ENCODE measurements at regions not wholly inside any gene's neighbourhood (a gene's known extent, or its start where the extent isn't known, plus 50 kb on each side); places are given as distances from the start of the nearest gene placed in this dataset.
"Not testable (repeated sequence)": the region's sequence is repeated elsewhere in the genome, so short reads cannot be mapped to it uniquely, and the experiment has no call there.

DNA sequence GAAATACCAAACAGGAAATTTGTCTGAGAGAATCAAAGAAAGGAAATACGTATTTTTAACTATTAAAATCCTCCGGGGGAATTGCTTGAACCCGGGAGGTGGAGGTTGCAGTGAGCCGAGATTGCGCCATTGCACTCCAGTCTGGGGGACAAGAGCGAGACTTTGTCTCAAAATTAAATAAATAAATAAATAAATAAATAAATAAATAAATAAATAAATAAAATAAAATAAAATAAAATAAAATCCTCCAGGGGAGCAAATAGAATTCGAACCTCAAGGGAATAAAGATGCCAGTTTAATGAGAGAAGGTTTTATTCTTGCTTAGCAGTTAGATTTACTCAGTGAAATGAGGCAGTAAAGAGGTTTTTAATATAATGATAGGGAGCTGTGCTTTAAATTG lies 482.4 kb upstream of the CNTN5 start:
- H3K4me1 ChIP-seq (ENCODE audit: control insufficient read depth in 3 of 3, insufficient read depth in 3 of 3, low read length in 3 of 3); H3K4me3 ChIP-seq (ENCODE audit: low read length in 3 of 3); H3K36me3 ChIP-seq (ENCODE audit: control insufficient read depth in 3 of 3, insufficient read depth in 3 of 3, low read length in 3 of 3): not testable (repeated sequence)

DNA sequence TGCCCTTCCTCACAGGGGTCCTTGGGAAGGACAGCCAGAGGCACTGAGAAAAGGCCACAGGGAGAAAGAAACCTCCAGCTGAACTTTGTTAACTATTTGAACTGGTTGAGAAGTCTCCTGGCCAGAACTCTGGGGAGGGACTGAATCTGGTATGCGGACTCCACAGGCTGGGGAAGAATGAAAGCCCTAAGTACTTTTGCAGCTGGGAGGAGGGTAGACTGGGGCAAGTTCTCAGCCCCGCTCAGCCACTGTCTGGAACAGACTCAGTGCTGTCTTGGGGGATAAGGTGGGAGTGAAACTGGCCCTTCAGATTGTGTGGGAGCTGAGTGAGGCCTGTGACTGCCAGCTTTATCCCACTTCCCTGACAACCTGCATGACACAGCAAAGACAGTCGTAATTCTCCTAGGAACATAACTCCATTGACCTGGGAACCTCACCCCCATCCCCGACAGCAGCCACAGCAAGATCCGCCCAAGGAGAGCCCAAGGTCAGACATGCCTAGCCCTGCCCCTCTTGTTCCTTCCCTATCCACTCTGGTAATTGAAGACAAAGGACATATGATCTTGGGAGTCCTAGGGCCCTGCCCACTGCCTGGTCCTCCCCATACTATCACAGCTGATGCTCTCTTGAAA lies 475.1 kb upstream of the CNTN5 start:
- Histone ChIP-seq H3K27me3 (ENCODE audit: control insufficient read depth in 3 of 3, insufficient read depth in 3 of 3, low read length in 3 of 3) (no peaks in the 10 kb centered on the region), H3K9ac (ENCODE audit: low read depth in 1 of 3, low read length in 3 of 3) (no peak overlapping the region), H3K27ac (ENCODE audit: low read depth, low read length) (no peak overlapping the region), H3K9me3 (ENCODE audit: control insufficient read depth in 3 of 3, low read length in 3 of 3) (no peaks in the 10 kb centered on the region), H3K4me3 (ENCODE audit: low read length in 3 of 3) (no peak overlapping the region), H3K36me3 (ENCODE audit: control insufficient read depth in 3 of 3, insufficient read depth in 3 of 3, low read length in 3 of 3) (no peaks in the 10 kb centered on the region), H3K4me1 (ENCODE audit: control insufficient read depth in 3 of 3, insufficient read depth in 3 of 3, low read length in 3 of 3) (no peaks in the 10 kb centered on the region)

More for the DNA sequence above, 482.4 kb upstream of the CNTN5 start:
- not testable (repeated sequence) for H3K9ac ChIP-seq (ENCODE audit: low read depth in 1 of 3, low read length in 3 of 3); H3K9me3 ChIP-seq (ENCODE audit: control insufficient read depth in 3 of 3, low read length in 3 of 3); H3K27ac ChIP-seq (ENCODE audit: low read depth, low read length); H3K27me3 ChIP-seq (ENCODE audit: control insufficient read depth in 3 of 3, insufficient read depth in 3 of 3, low read length in 3 of 3)

DNA sequence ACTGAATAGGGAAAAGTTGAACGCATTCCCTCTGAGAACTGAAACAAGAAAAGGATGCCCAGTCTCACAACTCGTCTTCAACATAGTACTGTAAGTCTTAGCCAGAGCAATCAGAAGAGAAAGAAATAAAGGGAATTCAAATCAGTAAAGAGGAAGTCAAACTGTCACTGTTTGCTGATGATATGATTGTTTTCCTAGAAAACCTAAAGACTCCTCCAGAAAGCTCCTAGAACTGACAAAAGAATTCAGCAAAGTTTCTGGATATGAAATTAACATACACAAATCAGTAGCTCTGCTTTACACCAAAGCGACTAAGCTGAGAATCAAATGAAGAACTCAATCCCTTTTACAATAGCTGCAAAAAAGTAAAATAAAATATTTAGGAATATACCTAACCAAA lies 471.2 kb upstream of the CNTN5 start:
- H3K4me3 ChIP-seq (ENCODE audit: low read length in 3 of 3), result no peak overlapping the region
- H3K4me1 ChIP-seq (ENCODE audit: control insufficient read depth in 3 of 3, insufficient read depth in 3 of 3, low read length in 3 of 3), result no peaks in the 10 kb centered on the region

DNA sequence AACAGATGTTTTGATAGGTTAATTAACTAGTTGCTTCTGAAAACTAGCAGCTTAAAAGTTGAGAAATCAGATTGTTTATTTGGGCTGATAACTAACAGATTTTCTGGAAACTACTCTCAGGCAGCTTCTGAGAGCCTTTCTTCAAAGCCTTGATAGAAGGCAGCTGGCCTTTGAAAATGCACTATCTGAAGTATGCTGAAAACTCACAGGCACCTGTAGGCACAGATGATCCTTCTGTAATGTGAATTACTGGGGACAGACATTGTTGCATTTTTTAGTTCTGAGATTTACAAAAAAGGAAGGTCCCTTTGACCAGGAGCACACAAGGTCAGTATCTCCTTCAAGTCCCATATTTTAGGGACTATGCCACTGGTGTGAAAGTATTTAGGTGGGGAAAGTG lies 460.8 kb upstream of the CNTN5 start:
- Histone ChIP-seq H3K4me3 (ENCODE audit: low read length in 3 of 3) (no peak overlapping the region), H3K4me1 (ENCODE audit: control insufficient read depth in 3 of 3, insufficient read depth in 3 of 3, low read length in 3 of 3) (no peaks in the 10 kb centered on the region), H3K9ac (ENCODE audit: low read depth in 1 of 3, low read length in 3 of 3) (no peak overlapping the region), H3K27ac (ENCODE audit: low read depth, low read length) (no peak overlapping the region), H3K9me3 (ENCODE audit: control insufficient read depth in 3 of 3, low read length in 3 of 3) (no peaks in the 10 kb centered on the region), H3K27me3 (ENCODE audit: control insufficient read depth in 3 of 3, insufficient read depth in 3 of 3, low read length in 3 of 3) (no peaks in the 10 kb centered on the region), H3K36me3 (ENCODE audit: control insufficient read depth in 3 of 3, insufficient read depth in 3 of 3, low read length in 3 of 3) (no peaks in the 10 kb centered on the region)

More for the DNA sequence above, 471.2 kb upstream of the CNTN5 start:
- Histone ChIP-seq H3K27me3 (ENCODE audit: control insufficient read depth in 3 of 3, insufficient read depth in 3 of 3, low read length in 3 of 3) (no peaks in the 10 kb centered on the region), H3K9ac (ENCODE audit: low read depth in 1 of 3, low read length in 3 of 3) (no peak overlapping the region), H3K9me3 (ENCODE audit: control insufficient read depth in 3 of 3, low read length in 3 of 3) (no peaks in the 10 kb centered on the region), H3K36me3 (ENCODE audit: control insufficient read depth in 3 of 3, insufficient read depth in 3 of 3, low read length in 3 of 3) (no peaks in the 10 kb centered on the region), H3K27ac (ENCODE audit: low read depth, low read length) (no peak overlapping the region)

DNA sequence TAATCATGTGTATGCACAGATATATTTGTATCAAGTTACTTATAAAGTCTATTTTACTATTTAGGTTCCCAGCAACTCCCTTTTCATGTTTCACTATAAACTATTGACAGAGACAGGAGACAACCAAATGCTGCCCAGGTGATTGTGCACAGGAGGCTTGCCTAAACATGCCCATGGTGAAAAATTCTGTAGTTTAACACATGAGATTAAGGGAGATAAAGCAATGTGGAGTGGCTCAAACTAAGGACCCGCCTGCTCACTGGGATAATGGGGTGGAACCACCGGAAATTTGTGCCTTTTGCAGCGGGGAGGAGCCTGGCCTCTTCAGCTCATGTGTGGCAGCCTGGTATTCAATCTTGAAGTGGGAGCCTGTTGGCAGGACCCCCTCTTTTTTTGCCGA lies 459.5 kb upstream of the CNTN5 start:
- Histone ChIP-seq H3K9me3 (ENCODE audit: control insufficient read depth in 3 of 3, low read length in 3 of 3) (no peaks in the 10 kb centered on the region), H3K27ac (ENCODE audit: low read depth, low read length) (no peak overlapping the region), H3K9ac (ENCODE audit: low read depth in 1 of 3, low read length in 3 of 3) (no peak overlapping the region)

DNA sequence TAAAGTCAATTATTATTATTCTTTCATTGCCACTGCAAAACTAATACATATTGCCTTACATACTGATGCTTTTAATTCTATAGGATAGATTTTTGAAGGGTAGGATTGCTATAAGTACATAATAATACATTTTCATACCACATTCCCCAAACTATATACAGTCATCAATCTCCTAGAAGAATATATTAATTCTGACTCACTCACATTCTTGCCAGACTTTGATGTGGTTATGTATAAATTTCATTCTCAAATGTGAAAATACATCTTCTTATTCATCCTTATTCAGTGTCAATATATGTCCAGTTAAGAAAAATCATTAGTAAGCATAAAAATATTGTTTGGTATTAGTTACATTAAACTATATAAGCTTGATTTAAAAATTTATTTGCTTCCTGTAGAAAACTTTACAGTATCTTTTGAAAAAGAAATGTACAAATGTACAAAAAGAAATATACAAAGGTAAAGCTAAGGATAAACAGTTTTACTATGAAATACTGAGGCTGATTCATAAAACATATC lies 458.8 kb upstream of the CNTN5 start:
- H3K9ac ChIP-seq (ENCODE audit: low read depth in 1 of 3, low read length in 3 of 3), result no peak overlapping the region
- H3K4me3 ChIP-seq (ENCODE audit: low read length in 3 of 3), result no peak overlapping the region
- H3K9me3 ChIP-seq (ENCODE audit: control insufficient read depth in 3 of 3, low read length in 3 of 3), result no peaks in the 10 kb centered on the region
- H3K27ac ChIP-seq (ENCODE audit: low read depth, low read length), result no peak overlapping the region
- no peaks in the 10 kb centered on the region for H3K36me3 ChIP-seq (ENCODE audit: control insufficient read depth in 3 of 3, insufficient read depth in 3 of 3, low read length in 3 of 3)
- no peaks in the 10 kb centered on the region for H3K4me1 ChIP-seq (ENCODE audit: control insufficient read depth in 3 of 3, insufficient read depth in 3 of 3, low read length in 3 of 3)
- H3K27me3 ChIP-seq (ENCODE audit: control insufficient read depth in 3 of 3, insufficient read depth in 3 of 3, low read length in 3 of 3), result no peaks in the 10 kb centered on the region

More for the DNA sequence above, 459.5 kb upstream of the CNTN5 start:
- Histone ChIP-seq H3K36me3 (ENCODE audit: control insufficient read depth in 3 of 3, insufficient read depth in 3 of 3, low read length in 3 of 3) (no peaks in the 10 kb centered on the region), H3K27me3 (ENCODE audit: control insufficient read depth in 3 of 3, insufficient read depth in 3 of 3, low read length in 3 of 3) (no peaks in the 10 kb centered on the region), H3K4me1 (ENCODE audit: control insufficient read depth in 3 of 3, insufficient read depth in 3 of 3, low read length in 3 of 3) (no peaks in the 10 kb centered on the region), H3K4me3 (ENCODE audit: low read length in 3 of 3) (no peak overlapping the region)

DNA sequence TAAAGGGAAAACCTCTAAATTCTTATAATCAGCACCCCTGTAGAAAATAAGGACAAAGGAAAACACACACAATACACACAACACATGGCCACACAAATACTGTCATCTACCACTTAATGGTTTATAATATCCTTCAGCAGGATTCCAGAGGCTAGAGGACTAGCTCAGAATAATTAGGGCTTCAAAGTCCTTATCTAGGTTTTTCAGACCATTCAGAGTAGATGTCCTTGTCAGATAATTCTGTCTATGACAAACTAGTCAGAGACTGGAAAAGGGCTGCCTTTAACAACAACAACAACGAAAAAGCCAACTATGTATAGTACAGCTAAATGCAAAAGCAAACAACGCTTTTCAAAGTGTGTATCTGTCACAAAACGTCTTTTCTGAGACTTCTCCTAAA lies 456.5 kb upstream of the CNTN5 start:
- H3K9ac ChIP-seq (ENCODE audit: low read depth in 1 of 3, low read length in 3 of 3), result no peak overlapping the region
- H3K4me1 ChIP-seq (ENCODE audit: control insufficient read depth in 3 of 3, insufficient read depth in 3 of 3, low read length in 3 of 3), result no peaks in the 10 kb centered on the region
- no peaks in the 10 kb centered on the region for H3K27me3 ChIP-seq (ENCODE audit: control insufficient read depth in 3 of 3, insufficient read depth in 3 of 3, low read length in 3 of 3)
- no peaks in the 10 kb centered on the region for H3K36me3 ChIP-seq (ENCODE audit: control insufficient read depth in 3 of 3, insufficient read depth in 3 of 3, low read length in 3 of 3)
- H3K27ac ChIP-seq (ENCODE audit: low read depth, low read length), result no peak overlapping the region
- H3K4me3 ChIP-seq (ENCODE audit: low read length in 3 of 3), result no peak overlapping the region
- no peaks in the 10 kb centered on the region for H3K9me3 ChIP-seq (ENCODE audit: control insufficient read depth in 3 of 3, low read length in 3 of 3)

DNA sequence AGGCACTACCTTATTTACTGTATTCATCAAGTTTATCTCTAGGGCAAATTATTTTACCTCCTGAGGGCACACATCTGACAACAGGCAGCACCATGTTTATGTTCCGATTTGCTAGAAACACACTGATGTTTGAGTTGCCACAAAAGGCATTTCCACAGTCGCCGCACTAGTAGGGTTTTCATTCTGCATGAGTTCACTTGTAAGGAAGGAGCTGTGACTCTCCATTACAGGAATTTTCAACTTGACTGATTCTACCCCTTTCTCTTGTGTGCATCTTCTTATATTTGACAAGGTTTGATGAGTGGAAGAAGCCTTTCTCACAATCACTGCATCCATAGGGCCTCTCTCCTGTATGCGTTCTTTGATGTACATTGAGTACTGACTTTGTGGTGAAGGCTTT lies 455.9 kb upstream of the CNTN5 start:
- no peaks in the 10 kb centered on the region for H3K9me3 ChIP-seq (ENCODE audit: control insufficient read depth in 3 of 3, low read length in 3 of 3)
- H3K9ac ChIP-seq (ENCODE audit: low read depth in 1 of 3, low read length in 3 of 3), result no peak overlapping the region
- no peaks in the 10 kb centered on the region for H3K4me1 ChIP-seq (ENCODE audit: control insufficient read depth in 3 of 3, insufficient read depth in 3 of 3, low read length in 3 of 3)
- H3K27me3 ChIP-seq (ENCODE audit: control insufficient read depth in 3 of 3, insufficient read depth in 3 of 3, low read length in 3 of 3), result no peaks in the 10 kb centered on the region
- H3K36me3 ChIP-seq (ENCODE audit: control insufficient read depth in 3 of 3, insufficient read depth in 3 of 3, low read length in 3 of 3), result no peaks in the 10 kb centered on the region
- no peak overlapping the region for H3K27ac ChIP-seq (ENCODE audit: low read depth, low read length)
- no peak overlapping the region for H3K4me3 ChIP-seq (ENCODE audit: low read length in 3 of 3)

DNA sequence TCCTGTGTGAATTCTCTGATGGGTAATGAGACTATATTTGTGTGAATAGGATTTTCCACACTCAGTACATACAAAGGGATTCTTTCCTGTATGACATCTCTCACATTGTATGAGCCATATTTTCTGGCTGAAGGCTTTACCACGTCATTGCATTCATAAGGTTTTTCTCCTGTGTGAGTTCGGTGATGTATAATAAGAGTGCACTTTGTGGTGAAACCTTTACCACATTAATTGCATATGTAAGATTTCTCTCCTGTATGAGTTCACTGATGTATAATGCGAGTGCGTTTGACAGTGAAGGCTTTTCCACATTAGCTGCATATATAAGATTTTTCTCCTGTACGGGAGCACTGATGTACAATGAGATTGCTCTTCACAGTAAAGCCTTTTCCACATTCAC lies 455.4 kb upstream of the CNTN5 start:
- Histone ChIP-seq H3K27ac (ENCODE audit: low read depth, low read length) (no peak overlapping the region), H3K4me3 (ENCODE audit: low read length in 3 of 3) (no peak overlapping the region), H3K36me3 (ENCODE audit: control insufficient read depth in 3 of 3, insufficient read depth in 3 of 3, low read length in 3 of 3) (no peaks in the 10 kb centered on the region), H3K4me1 (ENCODE audit: control insufficient read depth in 3 of 3, insufficient read depth in 3 of 3, low read length in 3 of 3) (no peaks in the 10 kb centered on the region), H3K27me3 (ENCODE audit: control insufficient read depth in 3 of 3, insufficient read depth in 3 of 3, low read length in 3 of 3) (no peaks in the 10 kb centered on the region), H3K9ac (ENCODE audit: low read depth in 1 of 3, low read length in 3 of 3) (no peak overlapping the region), H3K9me3 (ENCODE audit: control insufficient read depth in 3 of 3, low read length in 3 of 3) (no peaks in the 10 kb centered on the region)

DNA sequence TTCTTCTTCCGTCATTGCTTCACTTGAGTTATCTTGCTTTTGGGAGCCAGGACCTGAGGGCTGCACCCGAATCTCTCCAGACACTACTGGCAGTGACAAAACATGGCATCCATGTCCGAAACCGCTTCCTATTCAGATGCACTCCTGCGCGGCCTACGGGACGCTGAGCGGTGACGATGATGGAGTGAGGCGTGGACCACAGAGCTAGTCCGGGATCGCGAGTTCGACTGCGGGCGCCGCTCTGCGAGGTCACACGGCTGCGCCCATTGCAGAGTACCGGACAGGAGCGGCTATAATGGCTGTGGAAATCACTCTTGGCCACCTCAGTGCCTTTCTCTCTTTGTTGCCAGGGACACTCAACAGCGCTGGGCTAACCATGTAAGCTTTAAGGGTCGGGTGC lies 453.8 kb upstream of the CNTN5 start:
- Histone ChIP-seq H3K4me3 (ENCODE audit: low read length in 3 of 3) (no peak overlapping the region), H3K9ac (ENCODE audit: low read depth in 1 of 3, low read length in 3 of 3) (no peak overlapping the region), H3K27me3 (ENCODE audit: control insufficient read depth in 3 of 3, insufficient read depth in 3 of 3, low read length in 3 of 3) (no peaks in the 10 kb centered on the region), H3K27ac (ENCODE audit: low read depth, low read length) (no peak overlapping the region), H3K4me1 (ENCODE audit: control insufficient read depth in 3 of 3, insufficient read depth in 3 of 3, low read length in 3 of 3) (no peaks in the 10 kb centered on the region), H3K9me3 (ENCODE audit: control insufficient read depth in 3 of 3, low read length in 3 of 3) (no peaks in the 10 kb centered on the region), H3K36me3 (ENCODE audit: control insufficient read depth in 3 of 3, insufficient read depth in 3 of 3, low read length in 3 of 3) (no peaks in the 10 kb centered on the region)

All from skeletal muscle tissue (tissue), 3 donors.